Kidney epithelial cell (primary cell): ENCODE measurements at regions not wholly inside any gene's neighbourhood (a gene's known extent, or its start where the extent isn't known, plus 50 kb on each side); places are given as distances from the start of the nearest gene placed in this dataset.
"Not testable (repeated sequence)": the region's sequence is repeated elsewhere in the genome, so short reads cannot be mapped to it uniquely, and the experiment has no call there.

Source experiments
- DNase-seq: peaks from one replicate; pipeline ENCODE4 v3.0.0-alpha.2; 2010; ENCODE audit warnings: low read depth
- H3K27me3 ChIP-seq: 2 replicates; pipeline ENCODE4 v1.6.0; 2011; ENCODE audit warnings: low read length; ENCODE audit not compliant: control insufficient read depth, insufficient read depth
- H3K36me3 ChIP-seq: 2 replicates; pipeline ENCODE4 v1.5.1; 2011; ENCODE audit warnings: low read length; ENCODE audit not compliant: control insufficient read depth, insufficient read depth
- H3K4me3 ChIP-seq: 2 replicates; pipeline ENCODE4 v1.5.1; 2011; ENCODE audit warnings: low read depth, mild to moderate bottlenecking, control low read depth, low read length
- TF ChIP-seq, protein P1 (sequence below): IDR thresholded peaks from 2 replicates; pipeline ENCODE4 v1.5.1; 2011; ENCODE audit warnings: mild to moderate bottlenecking, moderate library complexity, low read length, control low read depth, inconsistent platforms; ENCODE audit not compliant: insufficient read depth, poor library complexity, severe bottlenecking

DNA sequence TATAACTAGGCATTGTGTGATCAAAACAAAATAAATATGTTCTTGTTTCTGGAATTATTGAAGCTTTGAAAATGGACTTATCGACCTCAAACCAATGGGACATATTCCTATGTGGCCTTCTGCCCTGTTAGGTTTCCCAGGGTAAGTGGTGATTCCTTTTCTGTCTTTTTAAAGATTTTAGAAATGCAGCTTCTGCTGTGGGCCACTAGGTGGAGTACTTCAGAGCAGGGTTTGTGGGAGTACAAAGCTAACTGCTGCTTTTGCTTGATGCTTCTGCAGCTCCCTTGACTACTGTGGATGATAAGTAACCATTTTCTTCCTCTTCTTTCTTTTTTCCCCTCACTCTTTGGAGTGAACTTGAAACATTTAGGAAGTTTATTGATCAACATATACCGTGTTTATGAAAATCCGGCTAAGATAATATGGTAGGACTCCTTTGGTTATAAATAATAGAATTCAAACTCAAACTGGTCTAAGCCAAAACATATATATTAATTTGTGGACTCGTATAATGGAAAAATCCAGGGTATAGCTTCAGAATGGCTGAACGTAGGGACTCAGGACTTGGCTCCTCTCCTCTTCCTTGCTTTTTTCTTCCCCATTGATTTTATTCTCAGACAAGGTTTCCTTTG lies 1737.7 kb upstream of the DEFB115 start:
- not testable (repeated sequence) for H3K4me3 ChIP-seq, H3K27me3 ChIP-seq, H3K36me3 ChIP-seq, DNase-seq
- TF ChIP-seq, protein P1, sequence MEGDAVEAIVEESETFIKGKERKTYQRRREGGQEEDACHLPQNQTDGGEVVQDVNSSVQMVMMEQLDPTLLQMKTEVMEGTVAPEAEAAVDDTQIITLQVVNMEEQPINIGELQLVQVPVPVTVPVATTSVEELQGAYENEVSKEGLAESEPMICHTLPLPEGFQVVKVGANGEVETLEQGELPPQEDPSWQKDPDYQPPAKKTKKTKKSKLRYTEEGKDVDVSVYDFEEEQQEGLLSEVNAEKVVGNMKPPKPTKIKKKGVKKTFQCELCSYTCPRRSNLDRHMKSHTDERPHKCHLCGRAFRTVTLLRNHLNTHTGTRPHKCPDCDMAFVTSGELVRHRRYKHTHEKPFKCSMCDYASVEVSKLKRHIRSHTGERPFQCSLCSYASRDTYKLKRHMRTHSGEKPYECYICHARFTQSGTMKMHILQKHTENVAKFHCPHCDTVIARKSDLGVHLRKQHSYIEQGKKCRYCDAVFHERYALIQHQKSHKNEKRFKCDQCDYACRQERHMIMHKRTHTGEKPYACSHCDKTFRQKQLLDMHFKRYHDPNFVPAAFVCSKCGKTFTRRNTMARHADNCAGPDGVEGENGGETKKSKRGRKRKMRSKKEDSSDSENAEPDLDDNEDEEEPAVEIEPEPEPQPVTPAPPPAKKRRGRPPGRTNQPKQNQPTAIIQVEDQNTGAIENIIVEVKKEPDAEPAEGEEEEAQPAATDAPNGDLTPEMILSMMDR = peak; percentile 14

DNA sequence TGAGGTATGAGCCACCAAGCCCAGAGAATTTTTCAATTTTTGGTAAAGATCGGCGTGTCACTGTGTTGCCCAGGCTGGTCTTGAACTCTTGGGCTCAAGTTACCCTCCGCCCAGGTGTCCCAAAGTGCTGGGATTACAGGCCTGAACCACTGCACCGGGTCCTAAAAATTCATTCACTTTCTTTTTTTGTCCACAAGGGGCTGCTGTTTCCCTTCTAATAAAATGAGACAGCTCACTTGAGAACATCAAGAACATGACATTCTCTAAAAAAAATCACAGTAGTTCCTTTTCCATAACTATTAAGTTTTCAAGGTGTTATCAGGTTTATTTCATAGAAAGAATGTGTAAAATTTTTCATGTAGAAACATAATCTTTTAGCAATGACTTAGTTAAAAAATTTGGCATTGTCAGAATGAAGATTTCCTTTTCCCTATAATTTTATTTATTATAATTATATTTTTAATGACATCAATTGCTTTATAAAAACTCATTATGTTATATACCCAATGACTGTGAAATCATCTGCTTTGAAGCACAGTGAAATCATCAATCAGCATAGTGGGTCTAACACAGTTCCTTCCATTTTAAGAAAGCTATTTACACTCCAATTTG lies 1723.8 kb upstream of the DEFB115 start:
- not testable (repeated sequence) for H3K27me3 ChIP-seq, DNase-seq, H3K36me3 ChIP-seq, H3K4me3 ChIP-seq

DNA sequence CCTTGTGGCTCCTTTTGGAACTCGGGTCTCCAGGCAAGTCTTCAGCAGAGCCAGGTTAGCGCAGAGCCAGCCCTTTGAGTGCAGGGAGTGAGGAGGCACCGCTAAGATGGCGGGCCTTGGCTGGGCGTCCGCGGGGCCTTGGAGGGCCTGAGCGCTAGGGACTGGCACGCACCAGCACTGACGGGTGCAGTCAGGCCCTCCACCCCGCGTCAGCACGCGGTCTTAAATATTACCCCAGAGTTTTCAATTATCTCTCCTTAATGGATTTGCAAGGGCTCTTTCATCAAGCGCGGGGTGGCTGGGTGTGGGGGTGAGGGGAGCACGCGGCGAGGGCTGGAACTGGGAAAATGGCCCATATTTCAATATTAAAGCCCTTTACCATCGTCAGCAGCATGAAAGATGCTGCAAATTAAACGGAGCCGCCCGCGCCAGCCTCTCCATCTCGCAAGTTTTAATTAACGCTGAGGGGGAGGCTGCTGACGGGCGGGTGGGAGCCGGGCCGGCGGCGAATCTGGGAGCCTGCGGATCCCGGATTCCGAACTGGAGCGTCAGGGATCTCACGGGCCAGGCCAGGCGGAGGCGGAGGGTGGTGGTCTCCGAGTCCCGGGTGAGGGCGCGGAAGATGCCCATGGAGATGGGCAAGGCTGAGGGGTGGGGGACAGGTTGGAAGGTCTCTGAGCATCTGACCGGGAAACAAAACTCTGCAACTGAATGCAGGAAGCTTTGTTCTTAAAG lies 1690.4 kb upstream of the DEFB115 start:
- DNase-seq, H3K36me3 ChIP-seq, H3K27me3 ChIP-seq, H3K4me3 ChIP-seq: not testable (repeated sequence)

DNA sequence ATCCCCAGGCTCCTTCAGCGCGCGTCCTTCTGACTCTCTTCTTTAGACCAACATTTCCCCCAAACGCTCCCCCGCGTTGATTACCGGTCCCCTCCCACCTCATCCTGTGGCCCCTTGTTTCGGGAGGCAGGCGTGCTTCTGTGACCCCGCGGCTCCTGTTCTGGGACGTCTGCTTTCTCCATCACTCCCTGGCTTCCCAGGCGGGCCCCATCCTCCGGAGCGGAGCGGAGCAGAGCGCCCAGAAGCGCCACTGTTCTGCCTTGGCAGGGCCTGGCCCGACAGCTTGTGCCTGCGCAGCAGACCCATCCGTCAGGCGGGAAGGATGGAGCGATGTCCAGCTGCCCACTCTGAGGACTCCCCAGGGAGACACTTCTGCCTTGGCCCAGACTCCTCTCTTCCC lies 1689.8 kb upstream of the DEFB115 start:
- H3K27me3 ChIP-seq, H3K36me3 ChIP-seq, DNase-seq, H3K4me3 ChIP-seq: not testable (repeated sequence)

DNA sequence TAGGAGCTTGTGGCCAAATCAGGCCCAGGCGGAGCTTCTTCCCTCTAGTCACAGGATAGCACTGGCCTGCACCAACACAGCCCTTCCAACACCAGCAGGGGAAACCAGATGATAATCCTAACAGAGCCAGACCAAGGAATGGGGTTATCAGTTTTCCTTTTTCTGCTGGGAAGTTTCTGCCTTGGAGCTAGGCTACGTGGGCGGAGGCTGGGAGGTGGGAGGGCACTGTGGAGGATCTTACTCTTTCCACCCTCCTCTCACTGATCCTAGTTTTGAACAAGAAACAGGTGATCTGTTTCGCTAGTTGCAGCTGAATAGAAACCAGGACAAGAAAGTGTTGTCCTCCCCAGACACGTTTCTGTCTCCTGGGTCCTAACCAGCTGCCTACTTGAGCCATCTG lies 1687.3 kb upstream of the DEFB115 start:
- not testable (repeated sequence) for H3K27me3 ChIP-seq, DNase-seq, H3K36me3 ChIP-seq, H3K4me3 ChIP-seq

DNA sequence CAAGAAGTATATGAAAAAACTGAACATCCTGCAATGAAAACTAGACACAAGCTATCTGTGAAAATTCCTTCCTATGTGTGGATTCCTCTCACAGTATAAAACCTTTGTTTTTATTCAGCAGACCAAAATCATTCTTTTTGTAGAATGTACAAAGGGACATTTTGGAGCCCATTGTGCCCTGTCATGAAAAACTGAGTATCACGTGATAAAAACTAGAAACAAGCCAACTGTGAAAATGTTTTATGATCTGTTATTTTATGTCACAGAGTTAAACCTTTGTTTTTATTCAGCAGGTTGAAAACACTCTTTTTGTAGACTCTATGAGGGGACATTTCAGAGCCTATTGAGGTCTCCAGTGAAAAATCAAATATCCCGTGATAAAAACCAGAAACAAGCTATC lies 1667.9 kb upstream of the DEFB115 start:
- H3K36me3 ChIP-seq, H3K27me3 ChIP-seq, H3K4me3 ChIP-seq, DNase-seq: not testable (repeated sequence)

DNA sequence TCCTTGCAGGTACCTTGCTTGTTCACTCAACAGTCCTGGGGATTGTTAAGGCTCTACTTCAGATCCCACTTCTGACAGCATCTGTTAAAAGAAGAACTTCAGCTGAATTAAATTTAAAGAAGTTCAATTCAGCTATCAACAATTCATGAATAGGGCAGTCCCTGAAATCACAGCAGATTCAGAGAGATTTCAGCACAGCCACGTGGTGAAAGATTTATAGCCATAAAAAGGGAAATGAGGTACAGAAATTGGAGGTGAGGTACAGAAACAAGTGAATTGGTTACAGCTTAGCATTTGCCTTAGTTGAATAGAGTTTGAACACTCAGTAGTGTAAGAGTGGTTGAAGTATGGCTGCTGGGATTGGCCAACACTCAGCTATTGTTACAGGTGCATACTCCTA lies 1653.3 kb upstream of the DEFB115 start:
- H3K36me3 ChIP-seq, H3K27me3 ChIP-seq, H3K4me3 ChIP-seq, DNase-seq: not testable (repeated sequence)

DNA sequence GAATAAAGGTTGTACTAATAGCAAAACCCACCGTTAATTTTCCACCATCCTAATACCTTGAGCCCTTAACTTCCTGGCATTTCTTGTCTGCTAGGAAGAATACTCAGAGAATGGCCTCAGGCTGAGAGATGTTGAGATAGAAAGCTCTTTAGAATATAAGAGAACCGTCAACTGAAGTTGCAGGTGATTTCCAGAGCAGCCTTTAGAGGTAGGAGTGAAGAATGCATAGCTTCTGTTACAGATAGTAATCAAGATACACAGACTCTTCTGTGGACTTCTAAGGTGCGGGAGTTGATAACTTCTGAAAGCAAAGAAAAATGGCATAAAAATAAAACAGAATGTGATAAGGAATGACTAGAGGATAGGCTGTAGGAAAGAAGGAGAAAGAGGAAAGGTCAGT lies 1651.3 kb upstream of the DEFB115 start:
- H3K4me3 ChIP-seq, H3K27me3 ChIP-seq, DNase-seq, H3K36me3 ChIP-seq: not testable (repeated sequence)

DNA sequence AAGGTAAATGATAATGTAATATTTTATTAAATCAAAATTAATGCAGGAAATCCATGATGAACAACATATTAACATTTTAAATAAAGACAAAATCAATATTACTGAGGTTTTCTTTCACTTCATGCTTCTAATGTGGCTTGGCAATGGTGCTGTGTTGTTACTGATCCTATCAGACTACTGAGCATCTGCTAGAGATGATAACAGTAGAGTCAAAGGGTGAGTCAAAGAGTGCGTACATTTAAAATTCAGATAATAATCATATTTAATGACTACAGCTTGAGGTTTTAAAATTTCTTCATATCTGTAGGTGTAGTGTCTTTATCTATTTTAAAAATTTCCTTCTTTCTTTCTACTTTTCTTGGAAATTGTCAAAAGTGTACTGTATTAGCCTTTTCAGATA lies 1628.1 kb upstream of the DEFB115 start:
- DNase-seq, H3K4me3 ChIP-seq, H3K36me3 ChIP-seq, H3K27me3 ChIP-seq: not testable (repeated sequence)
